IMR-90 (cell line): ENCODE measurements at regions not wholly inside any gene's neighbourhood (a gene's known extent, or its start where the extent isn't known, plus 50 kb on each side); places are given as distances from the start of the nearest gene placed in this dataset.

Experiments
- BHLHE40 ChIP-seq: fragments of 150-350 bp; IDR thresholded peaks from 2 replicates; pipeline ENCODE4 v1.6.1; 2016; ENCODE audit warnings: mild to moderate bottlenecking, low read depth, low read length
- CHD1 ChIP-seq: IDR thresholded peaks from 2 replicates; pipeline ENCODE4 v1.6.1; 2012; ENCODE audit warnings: low read depth, low read length, improper control_type of control experiment
- CTCF ChIP-seq: conservative IDR thresholded peaks from 2 replicates; pipeline ENCODE4 v1.5.1; 2012; ENCODE audit warnings: mild to moderate bottlenecking, low read depth, low read length, improper control_type of control experiment
- MAFK ChIP-seq: IDR thresholded peaks from 2 replicates; pipeline ENCODE4 v1.6.1; 2012; ENCODE audit warnings: low read depth, low read length, improper control_type of control experiment
- POLR2A ChIP-seq: IDR thresholded peaks from 2 replicates; pipeline ENCODE4 v1.6.1; 2012; ENCODE audit warnings: mild to moderate bottlenecking, low read depth, low read length

- TF ChIP-seq CTCF (no peak), POLR2A (no peak), MAFK (no peak), CHD1 (no peak), BHLHE40 (no peak)
These were observed 549.1 kb downstream of the RPS29 start for GRCh38 chr14:49036984-49037516.
